Tibial artery (tissue), 4 donors: ENCODE measurements at regions not wholly inside any gene's neighbourhood (a gene's known extent, or its start where the extent isn't known, plus 50 kb on each side); places are given as distances from the start of the nearest gene placed in this dataset.

Experiments
- DNase-seq, 2 donors: peaks; one replicate each; pipeline ENCODE4 v3.0.0-alpha.2; 2019
- H3K27ac ChIP-seq, 2 donors: fragments of 200-600 bp; sonication (generic) in 1 of 2; 1 replicate in 1 of 2; 2 replicates in 1 of 2; pipeline ENCODE4 v1.5.1; 2018 to 2019; ENCODE audit warnings: mild to moderate bottlenecking in 1 of 2
- H3K27me3 ChIP-seq, 2 donors: fragments of 200-600 bp; sonication (generic) in 1 of 2; one replicate each; pipeline versions ENCODE4 v1.5.1 to v1.6.0; 2016 to 2019
- H3K36me3 ChIP-seq, 3 donors: fragments of 200-600 bp; sonication (generic) in 2 of 3; one replicate each; pipeline ENCODE4 v1.5.1; 2016 to 2019; ENCODE audit warnings: mild to moderate bottlenecking in 2 of 3
- H3K4me1 ChIP-seq, 4 donors: fragments of 200-600 bp; sonication (generic) in 2 of 4; 1 replicate in 3 of 4; 2 replicates in 1 of 4; pipeline ENCODE4 v1.5.1; 2016 to 2019
- H3K4me3 ChIP-seq, 2 donors: fragments of 200-600 bp; sonication (generic) in 1 of 2; 1 replicate in 1 of 2; 2 replicates in 1 of 2; pipeline ENCODE4 v1.5.1; 2018 to 2019; ENCODE audit warnings: mild to moderate bottlenecking in 2 of 2
- H3K9me3 ChIP-seq, 3 donors: fragments of 200-600 bp; sonication (generic) in 1 of 3; one replicate each; pipeline ENCODE4 v1.5.1; 2016 to 2019
- CTCF ChIP-seq, 2 experiments: fragments of 200-600 bp in 1 of 2; fragments of 450-650 bp in 1 of 2; IDR thresholded peaks; one replicate each; pipeline ENCODE4 v1.5.1; 2017 to 2019; ENCODE audit warnings: antibody characterized with exemption in 2 of 2, mild to moderate bottlenecking in 1 of 2, moderate library complexity in 1 of 2
- intact Hi-C: fragments of 100-400 bp; cut with DNase I; formaldehyde crosslinking; loops from one replicate; pipeline ENCODE4 v1.15.0; 2023; ENCODE audit warnings: low total_unique reads

- Histone ChIP-seq H3K36me3 (no peaks in the 10 kb centered on the region), H3K4me1 (no peaks in the 10 kb centered on the region), H3K27ac (no peak overlapping the region), H3K9me3 (no peaks in the 10 kb centered on the region), H3K4me3 (no peak overlapping the region), H3K27me3 (no peaks in the 10 kb centered on the region)
- intact Hi-C loops: no loop called here
- TF ChIP-seq CTCF (IDR thresholded peaks at IDR 0.05): no peak
- DNase-seq: no peak
Observed at GRCh38 chr6:21426841-21427490, 166.6 kb upstream of the SOX4 start.

GRCh38 chr6:21429291-21429690 is 164.3 kb upstream of the SOX4 start:
- H3K36me3 ChIP-seq: no peaks in the 10 kb centered on the region
- no peak for DNase-seq
- H3K27me3 ChIP-seq: no peaks in the 10 kb centered on the region
- no peaks in the 10 kb centered on the region for H3K9me3 ChIP-seq
- no peaks in the 10 kb centered on the region for H3K4me1 ChIP-seq
- H3K27ac ChIP-seq: no peak overlapping the region
- H3K4me3 ChIP-seq: no peak overlapping the region
- intact Hi-C loops: no loop called here
- no peak for TF ChIP-seq CTCF (IDR thresholded peaks at IDR 0.05)

- no peak for TF ChIP-seq CTCF (IDR thresholded peaks at IDR 0.05)
Observed at GRCh38 chr6:21431526-21431925, 162.0 kb upstream of the SOX4 start.

GRCh38 chr6:21436625-21437024 is 156.9 kb upstream of the SOX4 start:
- intact Hi-C loops: no loop called here
- Histone ChIP-seq H3K27me3 (no peaks in the 10 kb centered on the region), H3K9me3 (no peaks in the 10 kb centered on the region), H3K27ac (no peak overlapping the region), H3K4me3 (no peak overlapping the region), H3K4me1 (no peaks in the 10 kb centered on the region), H3K36me3 (no peaks in the 10 kb centered on the region)
- TF ChIP-seq CTCF (IDR thresholded peaks at IDR 0.05): no peak
- no peak for DNase-seq

More at GRCh38 chr6:21431526-21431925, 162.0 kb upstream of the SOX4 start:
- Histone ChIP-seq H3K4me3 (no peak overlapping the region), H3K27me3 (no peaks in the 10 kb centered on the region), H3K9me3 (no peaks in the 10 kb centered on the region), H3K4me1 (no peaks in the 10 kb centered on the region), H3K36me3 (no peaks in the 10 kb centered on the region), H3K27ac (no peak overlapping the region)
- no peak for DNase-seq
- intact Hi-C loops: no loop called here

GRCh38 chr6:21437581-21437980 is 156.0 kb upstream of the SOX4 start:
- intact Hi-C loops: no loop called here
- Histone ChIP-seq H3K36me3 (no peaks in the 10 kb centered on the region), H3K9me3 (no peaks in the 10 kb centered on the region), H3K4me3 (no peak overlapping the region), H3K27ac (no peak overlapping the region), H3K4me1 (no peaks in the 10 kb centered on the region), H3K27me3 (no peaks in the 10 kb centered on the region)
- no peak for DNase-seq
- no peak for TF ChIP-seq CTCF (IDR thresholded peaks at IDR 0.05)
